Progenitor cell of endocrine pancreas (in vitro differentiated cells): ENCODE measurements at regions not wholly inside any gene's neighbourhood (a gene's known extent, or its start where the extent isn't known, plus 50 kb on each side); places are given as distances from the start of the nearest gene placed in this dataset.

Experiments
- DNase-seq: peaks from one replicate; pipeline ENCODE4 v3.0.0; 2021; ENCODE audit warnings: low spot score; ENCODE audit not compliant: unreplicated experiment
- H3K27ac Mint-ChIP-seq: 2 replicates; pipeline ENCODE4 v1.8.0; 2021; ENCODE audit warnings: mild to moderate bottlenecking, moderate library complexity, mixed read lengths
- H3K27me3 Mint-ChIP-seq: 2 replicates; pipeline ENCODE4 v1.8.0; 2021; ENCODE audit warnings: mixed read lengths
- H3K36me3 Mint-ChIP-seq: 2 replicates; pipeline ENCODE4 v1.8.0; 2022; ENCODE audit warnings: mixed read lengths; ENCODE audit not compliant: insufficient read depth
- H3K4me1 Mint-ChIP-seq: 2 replicates; pipeline ENCODE4 v1.8.0; 2021; ENCODE audit warnings: low read depth, mixed read lengths
- H3K4me3 Mint-ChIP-seq: 2 replicates; pipeline ENCODE4 v1.8.0; 2021; ENCODE audit warnings: low read depth, mild to moderate bottlenecking, moderate library complexity, mixed read lengths
- H3K9me3 Mint-ChIP-seq: 2 replicates; pipeline ENCODE4 v1.8.0; 2021; ENCODE audit warnings: low read depth, mixed read lengths
- TF ChIP-seq, protein P1 (sequence below): fragments of 200-600 bp; sonication (generic); IDR thresholded peaks from one replicate; pipeline ENCODE4 v1.5.0; 2021; ENCODE audit warnings: antibody characterized with exemption, mild to moderate bottlenecking; ENCODE audit not compliant: unreplicated experiment

GRCh38 chr5:174626369-174626920 is 97.9 kb upstream of the MSX2 start:
- DNase-seq, result no peak
- H3K27me3 Mint-ChIP-seq, result peaks cover 32% of the 10 kb centered on the region
- no peak overlapping the region for H3K4me3 Mint-ChIP-seq
- TF ChIP-seq, protein P1, sequence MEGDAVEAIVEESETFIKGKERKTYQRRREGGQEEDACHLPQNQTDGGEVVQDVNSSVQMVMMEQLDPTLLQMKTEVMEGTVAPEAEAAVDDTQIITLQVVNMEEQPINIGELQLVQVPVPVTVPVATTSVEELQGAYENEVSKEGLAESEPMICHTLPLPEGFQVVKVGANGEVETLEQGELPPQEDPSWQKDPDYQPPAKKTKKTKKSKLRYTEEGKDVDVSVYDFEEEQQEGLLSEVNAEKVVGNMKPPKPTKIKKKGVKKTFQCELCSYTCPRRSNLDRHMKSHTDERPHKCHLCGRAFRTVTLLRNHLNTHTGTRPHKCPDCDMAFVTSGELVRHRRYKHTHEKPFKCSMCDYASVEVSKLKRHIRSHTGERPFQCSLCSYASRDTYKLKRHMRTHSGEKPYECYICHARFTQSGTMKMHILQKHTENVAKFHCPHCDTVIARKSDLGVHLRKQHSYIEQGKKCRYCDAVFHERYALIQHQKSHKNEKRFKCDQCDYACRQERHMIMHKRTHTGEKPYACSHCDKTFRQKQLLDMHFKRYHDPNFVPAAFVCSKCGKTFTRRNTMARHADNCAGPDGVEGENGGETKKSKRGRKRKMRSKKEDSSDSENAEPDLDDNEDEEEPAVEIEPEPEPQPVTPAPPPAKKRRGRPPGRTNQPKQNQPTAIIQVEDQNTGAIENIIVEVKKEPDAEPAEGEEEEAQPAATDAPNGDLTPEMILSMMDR, result no peak
- peaks cover 8% of the 10 kb centered on the region for H3K4me1 Mint-ChIP-seq
- no peaks in the 10 kb centered on the region for H3K36me3 Mint-ChIP-seq
- no peaks in the 10 kb centered on the region for H3K9me3 Mint-ChIP-seq
- no peak overlapping the region for H3K27ac Mint-ChIP-seq

DNA sequence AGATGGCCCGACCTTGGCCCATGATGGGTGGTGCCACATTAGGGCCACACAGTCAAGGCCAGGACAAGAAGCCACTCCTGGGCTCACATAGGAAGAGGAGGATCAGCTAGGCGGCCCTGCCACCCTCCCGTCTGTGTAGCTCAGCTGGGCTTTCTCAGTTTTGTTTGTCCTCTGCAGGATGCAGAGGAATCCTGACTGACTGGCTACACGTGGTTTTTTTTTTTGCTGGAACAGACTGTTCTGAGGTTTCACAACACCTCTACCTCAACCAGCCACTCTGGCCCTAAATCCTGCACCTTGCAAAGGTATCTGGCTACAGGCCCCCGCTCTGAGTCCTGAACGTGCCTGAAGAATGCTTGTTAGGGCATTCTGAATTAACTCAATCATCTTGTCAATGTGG is 88.3 kb upstream of the MSX2 start:
- no peaks in the 10 kb centered on the region for H3K36me3 Mint-ChIP-seq
- H3K9me3 Mint-ChIP-seq, result no peaks in the 10 kb centered on the region
- H3K4me1 Mint-ChIP-seq, result no peaks in the 10 kb centered on the region
- H3K27me3 Mint-ChIP-seq, result peaks cover 8% of the 10 kb centered on the region
- H3K27ac Mint-ChIP-seq, result no peak overlapping the region
- H3K4me3 Mint-ChIP-seq, result no peak overlapping the region
- TF ChIP-seq, protein P1, result no peak
- DNase-seq, result no peak

DNA sequence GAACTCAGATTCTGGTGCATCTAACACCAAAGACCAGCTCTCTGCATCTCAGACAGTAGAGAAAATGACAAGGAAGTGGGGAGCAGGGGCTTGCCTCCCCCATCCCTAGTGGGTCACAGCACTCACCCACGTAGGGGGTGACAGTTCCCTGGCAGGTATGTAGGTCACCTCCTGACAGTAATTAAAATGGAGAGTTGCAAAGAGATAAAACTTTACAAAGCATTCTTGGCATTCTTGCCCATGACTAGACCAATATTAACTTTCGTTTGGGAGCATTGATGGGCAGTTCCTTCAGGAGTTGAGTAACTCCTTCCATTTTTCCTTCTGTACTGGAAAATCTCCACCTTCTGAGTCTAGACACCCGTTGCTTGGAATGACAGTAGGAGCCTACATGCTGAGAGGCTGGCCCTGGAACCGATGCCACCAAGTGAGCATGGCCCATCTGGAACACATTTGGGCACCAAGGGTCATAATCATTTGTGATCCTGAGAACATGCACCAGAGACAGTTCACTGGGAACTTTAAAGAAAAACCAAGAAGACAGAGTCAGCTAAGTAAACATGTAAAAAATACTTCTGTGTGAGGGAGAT is 81.5 kb upstream of the MSX2 start:
- Mint-ChIP-seq H3K9me3 (peaks cover 6% of the 10 kb centered on the region), H3K36me3 (no peaks in the 10 kb centered on the region), H3K27me3 (peaks cover 3% of the 10 kb centered on the region), H3K27ac (no peak overlapping the region), H3K4me3 (no peak overlapping the region), H3K4me1 (peaks cover 3% of the 10 kb centered on the region)
- TF ChIP-seq, protein P1, result no peak
- DNase-seq, result no peak

GRCh38 chr5:174644436-174644835 is 79.9 kb upstream of the MSX2 start:
- Mint-ChIP-seq H3K27me3 (no peaks in the 10 kb centered on the region), H3K36me3 (peaks cover 1% of the 10 kb centered on the region), H3K4me1 (peaks cover 3% of the 10 kb centered on the region), H3K9me3 (peaks cover 12% of the 10 kb centered on the region), H3K27ac (no peak overlapping the region), H3K4me3 (no peak overlapping the region)
- DNase-seq, result no peak
- TF ChIP-seq, protein P1, result no peak

- Mint-ChIP-seq H3K9me3 (peaks cover 12% of the 10 kb centered on the region), H3K27ac (no peak overlapping the region), H3K4me1 (peaks cover 3% of the 10 kb centered on the region), H3K27me3 (no peaks in the 10 kb centered on the region), H3K36me3 (peaks cover 1% of the 10 kb centered on the region), H3K4me3 (no peak overlapping the region)
- TF ChIP-seq, protein P1, result no peak
- DNase-seq, result no peak
Measured at GRCh38 chr5:174644923-174645322, 79.5 kb upstream of the MSX2 start.
